ENCODE measurements at regions not wholly inside any gene's neighbourhood (a gene's known extent, or its start where the extent isn't known, plus 50 kb on each side); places are given as distances from the start of the nearest gene placed in this dataset.

DNA sequence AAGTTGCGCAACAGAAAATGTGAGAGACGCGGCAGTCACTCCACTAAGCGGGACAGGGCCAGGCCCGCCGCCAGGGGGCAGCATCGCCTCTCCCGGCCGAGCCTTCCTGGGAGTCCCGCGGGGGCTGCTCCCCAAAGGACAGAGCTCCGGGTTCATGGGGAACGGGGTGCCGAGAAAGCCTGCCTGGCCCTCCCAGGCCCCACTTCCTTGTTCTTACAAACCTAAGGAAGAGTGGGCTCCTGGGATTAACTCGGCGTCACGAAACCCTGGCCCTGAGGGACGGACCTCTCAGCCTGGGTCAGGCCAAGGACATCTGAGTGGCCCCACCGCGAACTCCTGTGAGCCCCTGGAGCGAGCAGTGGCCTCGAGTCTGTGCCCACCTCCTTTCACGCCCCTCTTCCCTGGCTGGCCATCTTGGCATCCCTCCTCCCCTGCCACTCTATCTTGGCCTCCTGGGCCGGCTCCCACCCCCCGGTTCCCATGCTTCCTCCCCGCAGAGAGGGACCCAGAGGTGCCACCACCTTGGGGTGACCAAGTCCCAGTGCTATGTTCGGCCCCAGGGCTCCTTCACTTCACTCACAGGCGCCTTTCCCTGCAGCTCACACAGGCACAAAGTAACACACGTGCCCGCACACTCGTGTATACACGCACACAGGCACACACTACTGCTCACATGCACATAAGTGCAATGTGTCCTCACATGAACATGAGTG lies 99.9 kb upstream of the FGF3 start:
- DNase-seq, result peak; percentile 45

DNA sequence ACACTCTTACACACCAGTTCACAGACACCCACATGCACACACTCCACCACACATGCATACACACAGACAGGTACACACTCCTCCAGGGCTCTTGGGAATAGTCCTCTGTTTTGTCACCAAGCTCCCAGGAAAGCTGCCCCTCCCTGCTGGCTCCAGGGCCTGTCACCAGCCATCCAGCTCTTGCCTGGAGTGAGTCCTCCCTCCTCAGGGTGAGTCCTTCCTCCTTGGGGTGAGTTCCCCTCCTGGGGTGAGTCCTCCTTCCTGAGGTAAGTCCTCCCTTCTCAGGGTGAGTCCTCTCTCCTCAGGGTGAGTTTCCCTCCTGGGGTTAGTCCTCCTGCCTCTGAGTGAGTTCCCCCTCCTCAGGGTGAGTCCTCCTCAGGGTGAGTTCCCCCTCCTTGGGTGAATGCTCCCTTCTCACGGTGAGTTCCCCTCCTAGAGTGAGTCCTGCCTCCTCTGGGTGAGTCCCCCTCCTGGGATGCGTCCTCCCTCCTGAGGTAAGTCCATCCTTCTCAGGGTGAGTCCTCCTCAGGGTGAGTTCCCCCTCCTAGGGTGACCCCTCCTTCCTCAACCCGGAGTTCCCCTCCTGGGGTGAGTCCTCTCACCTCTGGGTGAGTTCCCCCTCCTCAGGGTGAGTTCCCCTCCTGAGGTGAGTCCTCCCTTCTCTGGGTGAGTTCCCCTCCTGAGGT lies 100.6 kb upstream of the FGF3 start:
- DNase-seq, result no peak

DNA sequence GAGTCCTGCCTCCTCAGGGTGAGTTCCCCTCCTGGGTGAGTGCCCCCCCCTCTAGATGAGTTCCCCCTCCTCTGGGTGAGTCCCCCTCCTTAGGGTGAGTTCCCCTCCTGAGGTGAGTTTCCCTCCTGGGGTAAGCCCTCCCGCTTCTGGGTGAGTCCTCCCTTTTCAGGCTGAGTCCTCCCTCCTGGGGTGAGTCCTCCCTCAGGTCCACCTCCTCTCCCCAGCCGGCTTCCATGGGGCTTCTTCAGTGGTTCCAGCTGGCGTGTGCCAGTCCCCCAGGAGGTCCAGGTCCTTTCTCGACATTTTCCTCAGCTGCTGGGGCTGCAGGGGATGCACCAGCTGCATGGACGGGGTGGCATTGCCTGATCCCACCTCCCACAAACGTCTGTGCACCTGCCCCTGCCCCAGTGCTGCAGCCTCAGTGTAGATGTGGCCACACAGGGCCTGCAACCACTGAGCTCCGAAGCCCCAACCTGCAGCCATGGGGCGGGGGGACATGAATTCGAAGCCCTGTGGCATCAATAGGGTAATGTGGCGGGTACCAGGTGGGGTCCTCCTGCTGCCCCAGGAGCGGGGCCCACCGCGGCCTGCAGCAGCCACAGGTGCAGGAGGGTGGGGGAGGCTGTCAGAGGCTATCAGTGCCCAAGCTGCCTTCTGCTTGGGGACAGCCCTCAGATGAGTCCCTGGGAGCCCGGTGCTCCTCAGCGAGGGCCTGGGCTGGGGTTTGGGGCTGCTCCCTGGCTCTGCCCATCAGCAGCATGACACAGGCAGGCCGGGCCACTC lies 101.3 kb upstream of the FGF3 start:
- no peak for DNase-seq

DNA sequence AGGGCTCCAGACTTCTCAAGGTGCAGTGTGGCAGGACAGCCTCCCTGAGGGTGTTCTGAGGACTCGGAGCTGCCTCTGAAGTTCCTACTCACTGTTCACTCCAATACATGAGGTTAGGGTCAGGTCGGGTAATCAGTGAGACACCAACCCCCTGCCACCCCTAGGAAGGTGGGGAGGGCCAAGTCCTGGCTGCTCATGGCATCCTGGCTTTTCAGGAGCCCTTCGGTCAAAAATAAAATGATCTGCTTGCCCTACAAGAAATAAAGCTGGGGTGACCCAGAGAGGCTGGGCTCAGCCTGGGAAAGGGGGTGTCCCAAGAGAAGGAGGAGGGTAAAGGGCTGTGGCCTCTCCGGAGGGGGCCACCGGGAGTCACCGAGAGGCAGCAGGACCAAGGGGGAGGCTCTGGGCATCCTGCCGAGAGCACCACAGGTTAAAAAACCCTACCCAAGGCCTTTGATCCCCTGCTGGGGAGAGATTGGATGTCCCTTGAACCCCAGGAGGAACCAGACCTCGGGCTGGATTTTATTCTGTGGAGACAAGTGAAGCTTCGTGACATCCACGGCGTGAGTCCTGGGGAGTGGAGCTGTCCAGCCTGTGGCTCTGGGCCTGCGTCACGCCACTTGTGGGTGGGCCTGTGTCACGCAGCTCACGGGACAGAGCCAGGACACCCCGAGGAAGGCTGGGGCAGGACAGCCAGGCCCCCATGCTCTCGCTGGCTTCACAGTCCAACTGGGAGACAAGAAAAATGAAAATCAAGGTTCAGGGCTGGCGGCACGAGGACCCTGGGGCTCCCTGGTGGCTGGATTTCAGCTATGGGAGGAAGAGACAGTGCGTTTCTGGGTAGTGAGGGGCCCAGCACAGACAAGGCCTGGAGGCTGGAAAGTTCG lies 102.2 kb upstream of the FGF3 start:
- DNase-seq, result no peak

DNA sequence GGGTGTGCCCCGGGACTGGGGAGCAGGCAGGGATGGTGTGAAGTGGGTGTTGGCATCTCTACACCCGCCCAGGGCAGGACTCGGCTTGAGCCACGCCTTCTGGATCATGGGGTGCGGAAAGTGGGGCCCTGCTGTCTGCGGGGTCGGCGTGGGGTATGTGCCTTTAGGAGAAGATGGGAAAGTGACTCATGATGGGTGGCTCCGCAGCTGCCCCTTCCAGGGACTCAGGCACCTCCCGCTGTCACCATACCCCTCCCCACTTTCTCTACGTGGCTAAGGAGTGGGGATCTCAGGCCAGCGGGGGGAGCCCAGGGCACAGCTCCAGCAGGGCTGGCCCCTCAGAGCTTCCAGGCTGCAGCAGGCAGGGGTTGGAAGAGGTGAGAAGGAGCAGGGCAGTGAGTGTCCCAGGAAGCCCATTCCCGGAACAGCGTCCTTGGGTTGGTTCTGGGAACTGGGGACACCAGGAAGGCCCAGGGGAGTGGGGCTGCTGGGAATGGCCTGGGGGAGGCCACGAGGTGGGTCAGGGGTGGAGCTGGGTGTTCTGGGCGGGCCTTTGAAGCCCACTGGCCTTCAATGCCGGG lies 102.9 kb upstream of the FGF3 start:
- DNase-seq, result no peak

DNA sequence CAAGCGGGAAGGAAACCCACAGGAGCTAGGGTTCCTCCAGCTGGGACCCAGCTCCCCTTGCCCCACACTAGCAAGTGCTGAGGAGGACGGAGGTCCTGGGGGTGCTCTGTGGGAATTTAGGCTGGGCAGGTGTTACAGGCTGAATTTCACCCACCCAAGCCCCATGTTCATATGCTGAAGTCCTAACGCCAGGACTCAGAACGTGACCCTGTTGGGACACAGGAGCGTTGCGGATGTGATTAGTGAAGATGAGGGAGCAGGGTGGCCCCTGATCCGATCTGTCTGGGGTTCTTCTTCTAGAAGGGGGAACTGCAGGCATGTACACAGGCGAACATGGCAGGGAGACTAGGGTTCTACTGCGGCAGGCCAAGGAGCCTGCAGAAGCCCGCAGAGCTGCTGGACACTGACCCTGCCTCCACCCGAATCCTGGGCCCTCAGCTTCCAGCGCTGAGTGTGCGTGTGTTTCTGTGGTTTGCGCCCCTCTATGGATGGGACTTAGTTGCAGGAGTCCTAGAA lies 103.4 kb upstream of the FGF3 start:
- no peak for DNase-seq

DNA sequence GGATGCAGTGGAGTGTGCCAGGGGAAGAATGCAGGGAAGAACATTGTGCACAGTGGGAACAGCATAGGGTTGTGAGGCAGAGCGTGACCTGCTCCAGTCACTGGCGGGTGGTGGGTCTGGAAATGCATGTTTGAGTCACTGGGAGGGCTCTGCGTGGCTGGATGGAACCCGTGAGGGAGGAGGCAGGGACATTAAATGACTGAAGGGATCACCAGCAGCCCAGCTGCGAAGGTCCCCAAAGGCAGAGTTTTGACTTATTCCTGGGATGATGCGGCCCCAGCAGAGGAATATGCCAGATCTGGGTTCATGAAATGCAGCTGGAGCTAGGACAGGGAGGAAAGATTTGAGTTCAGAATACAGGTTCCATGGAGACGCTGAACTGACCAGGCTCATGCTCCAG lies 104.0 kb upstream of the FGF3 start:
- DNase-seq, result no peak

DNA sequence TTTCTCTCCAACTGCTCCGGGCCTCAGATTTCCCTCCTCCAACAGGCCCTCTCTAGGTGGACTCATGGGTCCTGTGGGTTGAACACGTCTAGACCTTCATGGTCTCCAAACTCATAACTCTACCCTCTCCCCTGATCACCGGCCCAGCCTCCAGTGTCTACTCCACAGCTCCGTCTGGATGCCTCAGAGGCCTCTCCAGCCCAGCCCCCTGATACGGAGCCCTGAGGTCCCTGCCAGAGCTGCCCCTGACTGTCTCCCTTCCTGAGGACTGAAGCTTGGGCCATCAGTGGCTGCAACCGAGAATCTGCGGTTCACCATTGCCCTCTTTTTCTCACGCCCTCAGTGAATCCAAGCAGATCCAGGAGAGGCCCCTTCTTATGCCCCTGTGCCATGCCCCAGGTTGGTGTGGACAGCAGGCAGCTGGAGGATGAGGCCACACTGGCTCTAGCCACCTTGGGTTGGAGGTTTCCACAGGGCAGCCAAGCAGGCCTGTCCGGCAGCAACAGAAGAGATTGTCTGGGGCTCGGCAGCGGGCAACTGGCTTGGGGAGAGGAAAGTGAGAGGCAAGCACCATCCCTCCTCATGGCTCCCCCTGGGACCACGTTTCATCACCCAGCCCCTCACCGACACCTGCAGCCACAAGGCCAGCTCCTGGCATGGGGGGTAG lies 104.6 kb upstream of the FGF3 start:
- DNase-seq, result no peak

DNA sequence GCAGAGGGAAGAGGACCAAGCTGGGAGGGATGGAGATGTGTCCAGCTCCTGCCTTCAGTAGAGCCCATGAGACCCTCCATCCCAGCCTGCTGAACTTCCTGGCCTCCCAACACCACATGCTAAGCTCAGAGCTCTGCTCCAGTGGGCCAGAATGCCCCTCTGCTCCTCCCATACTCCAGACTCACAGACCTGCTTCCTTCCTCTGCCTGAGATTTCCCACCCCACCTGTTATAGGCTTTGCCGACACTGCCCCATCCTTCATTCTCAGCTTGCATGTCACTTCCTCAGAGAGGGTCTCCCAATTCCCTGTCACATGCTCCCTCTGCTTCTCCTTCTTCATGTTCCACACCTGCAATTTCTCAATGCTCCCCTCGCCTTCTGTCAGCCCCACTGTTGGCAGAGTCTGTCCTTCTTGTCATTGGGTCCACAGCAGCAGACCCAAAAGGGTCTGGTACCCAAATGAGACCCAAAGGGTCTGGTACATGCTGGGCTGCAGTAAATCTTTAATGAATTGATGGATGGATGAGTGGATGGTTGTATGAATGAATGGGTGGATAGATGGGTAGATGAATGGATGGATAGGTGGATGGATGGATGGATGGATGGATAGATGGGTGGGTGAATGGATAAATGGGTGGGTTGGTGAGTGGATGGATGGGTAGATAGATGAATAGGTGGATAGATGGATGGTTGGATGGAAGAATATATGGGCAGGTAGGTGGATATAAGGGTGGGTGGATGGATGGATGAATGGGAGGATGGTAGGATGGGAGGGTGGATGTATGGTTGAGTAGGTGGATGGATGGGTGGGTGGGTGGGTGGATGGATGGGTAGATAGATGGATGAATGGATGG lies 105.3 kb upstream of the FGF3 start:
- no peak for DNase-seq

DNA sequence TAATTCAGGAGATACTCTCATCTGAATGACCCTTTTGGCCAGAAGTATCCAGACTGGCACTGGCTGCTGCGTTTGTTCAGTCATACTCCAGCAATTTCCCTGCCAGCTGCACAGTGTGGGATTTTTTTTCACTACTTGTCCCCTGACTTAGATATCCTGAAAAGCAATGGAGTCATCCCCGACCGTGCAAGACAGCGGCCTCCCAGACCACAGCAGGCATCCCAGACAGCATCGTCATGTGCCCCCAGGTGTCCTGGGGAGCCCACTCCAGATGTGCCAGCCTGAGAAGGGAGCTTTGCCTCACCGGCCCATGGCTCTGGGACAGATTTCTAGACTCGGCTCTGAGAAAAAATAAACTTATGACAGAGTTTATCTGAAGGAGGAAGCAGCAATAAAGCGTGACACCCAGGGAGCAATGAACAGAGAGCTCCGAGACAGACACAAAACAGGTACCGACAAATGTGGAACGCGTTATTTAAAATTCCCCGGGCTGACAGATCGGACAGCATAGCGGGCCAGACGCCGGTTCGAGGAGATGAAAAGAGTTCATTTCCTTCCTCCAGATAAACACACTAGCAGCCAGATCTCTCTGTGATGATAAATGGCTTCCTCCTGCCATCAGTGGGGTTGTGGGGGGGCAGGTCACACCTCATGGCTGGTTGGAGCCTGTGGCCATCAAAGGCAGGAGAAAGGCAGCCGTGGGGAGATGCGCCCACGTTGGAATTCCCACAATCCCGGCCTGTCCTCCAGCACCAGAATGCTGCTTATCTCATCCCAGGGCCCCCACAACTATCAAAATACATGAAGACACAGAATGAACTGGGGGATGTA lies 106.4 kb upstream of the FGF3 start:
- DNase-seq, result no peak

DNA sequence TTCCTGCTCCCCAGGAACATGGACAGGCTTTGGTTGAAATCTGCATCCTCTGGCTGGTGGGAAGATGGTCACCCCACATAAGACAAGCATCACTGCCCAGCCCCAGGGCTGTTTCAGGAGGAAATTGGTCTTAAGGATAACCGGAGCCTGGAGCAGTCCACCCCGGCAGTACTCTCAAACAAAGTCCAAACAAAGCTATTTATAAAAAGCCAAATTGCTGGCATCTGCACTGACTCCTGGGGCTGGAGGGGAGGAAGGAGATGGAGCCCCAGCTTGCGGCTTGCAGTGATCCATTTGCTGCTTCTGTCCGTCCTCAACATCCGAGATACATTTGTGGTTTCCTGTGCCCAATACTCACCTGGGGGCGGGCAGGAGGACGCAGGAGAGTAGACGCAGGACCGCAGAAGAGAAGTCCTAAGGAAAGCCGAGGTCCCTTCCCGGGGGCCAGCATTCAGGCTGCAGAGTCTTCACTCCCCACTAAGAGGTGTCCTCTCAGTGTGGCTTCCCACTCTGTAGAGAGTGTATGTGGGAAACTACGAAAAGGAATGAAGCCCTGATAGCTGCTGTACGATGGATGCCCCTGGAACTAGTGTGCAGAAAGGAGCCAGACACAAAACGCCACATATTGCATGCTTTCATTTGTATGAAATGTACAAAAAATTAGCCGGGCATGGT lies 107.3 kb upstream of the FGF3 start:
- DNase-seq, result no peak

DNA sequence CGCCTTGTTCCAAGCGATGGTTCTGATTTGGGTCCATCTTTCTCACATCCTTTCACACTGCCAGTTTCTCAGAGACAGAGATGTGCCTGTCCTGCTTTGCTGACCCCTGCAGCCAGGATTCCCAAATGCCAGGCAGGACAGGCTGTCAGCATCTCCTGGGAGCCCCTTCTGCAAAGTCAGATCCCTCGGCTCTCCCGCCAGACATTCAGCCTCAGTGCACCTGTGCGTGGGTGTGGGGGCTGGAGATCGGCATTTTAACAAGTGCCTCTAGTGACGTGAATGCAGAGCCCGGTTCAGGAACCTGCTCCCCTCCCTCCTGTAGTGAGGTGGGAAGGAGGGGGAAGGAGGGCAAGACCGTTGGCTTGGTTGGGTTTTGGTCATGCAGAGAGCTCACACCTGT lies 108.9 kb upstream of the FGF3 start:
- no peak for DNase-seq

DNA sequence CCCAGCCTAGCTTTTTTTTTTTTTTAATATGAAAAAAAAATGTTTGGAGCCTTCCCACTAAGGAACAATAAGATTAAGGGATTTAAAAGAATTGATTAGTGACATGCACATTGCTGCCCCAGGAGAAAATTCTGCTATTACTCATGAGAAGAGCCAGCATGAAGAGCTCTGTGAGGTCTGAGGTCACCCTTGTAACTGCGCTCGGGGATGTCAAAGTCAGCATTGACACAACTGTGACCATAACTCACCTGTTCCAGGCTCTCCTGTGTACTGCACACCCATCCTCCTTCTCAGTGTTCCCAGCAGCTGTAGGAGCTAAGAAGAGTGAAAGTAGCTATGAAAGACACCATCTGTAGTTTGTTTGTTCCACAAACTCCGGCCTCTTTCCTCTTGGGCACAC lies 109.8 kb upstream of the FGF3 start:
- no peak for DNase-seq

DNA sequence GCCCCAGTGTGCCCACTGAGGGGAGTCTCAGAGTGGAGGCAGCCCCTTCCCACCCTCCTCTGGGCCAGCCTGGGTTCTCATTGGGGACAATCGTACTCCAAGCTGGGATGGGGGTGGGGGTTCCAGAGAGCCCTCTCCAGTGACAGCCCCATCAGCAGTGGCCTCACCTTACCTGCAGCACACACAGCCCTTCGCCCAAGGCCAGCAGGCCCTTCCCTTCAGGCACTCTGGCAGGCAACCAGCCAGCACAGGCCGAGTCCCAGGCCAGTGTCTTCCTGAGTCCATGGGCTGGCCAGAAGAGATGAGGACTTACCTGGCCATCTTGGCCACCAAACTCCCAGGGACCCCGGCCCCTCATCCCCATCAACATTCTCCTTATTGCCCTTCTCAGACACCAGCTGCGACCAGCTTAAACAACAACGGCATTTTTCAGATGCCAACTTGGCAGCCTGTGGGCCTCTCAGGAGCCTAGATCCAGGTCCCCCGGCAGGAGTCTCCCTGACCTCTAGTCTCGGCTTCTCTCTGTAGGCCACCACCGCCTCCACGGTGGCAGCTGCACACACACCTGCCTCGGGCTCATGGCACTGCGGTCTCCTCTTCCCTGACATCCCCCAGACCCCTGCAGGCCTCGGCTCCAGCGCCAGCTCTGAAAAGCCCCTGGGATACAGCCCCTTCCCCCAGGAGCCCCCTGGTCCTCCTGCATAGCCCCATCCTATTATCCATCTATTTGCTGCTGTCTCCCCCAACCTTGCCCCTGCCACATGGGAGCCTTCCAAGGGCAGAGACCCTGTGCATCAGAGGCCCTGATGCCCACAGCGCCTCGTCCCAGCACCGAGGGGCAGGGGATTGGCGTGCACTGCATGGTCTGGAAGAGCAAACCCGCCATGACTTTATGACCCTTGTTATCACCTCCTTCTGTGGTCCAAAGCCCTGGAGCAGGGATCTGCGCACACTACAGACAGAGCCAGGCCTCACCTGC lies 111.2 kb upstream of the FGF3 start:
- DNase-seq, result no peak

DNA sequence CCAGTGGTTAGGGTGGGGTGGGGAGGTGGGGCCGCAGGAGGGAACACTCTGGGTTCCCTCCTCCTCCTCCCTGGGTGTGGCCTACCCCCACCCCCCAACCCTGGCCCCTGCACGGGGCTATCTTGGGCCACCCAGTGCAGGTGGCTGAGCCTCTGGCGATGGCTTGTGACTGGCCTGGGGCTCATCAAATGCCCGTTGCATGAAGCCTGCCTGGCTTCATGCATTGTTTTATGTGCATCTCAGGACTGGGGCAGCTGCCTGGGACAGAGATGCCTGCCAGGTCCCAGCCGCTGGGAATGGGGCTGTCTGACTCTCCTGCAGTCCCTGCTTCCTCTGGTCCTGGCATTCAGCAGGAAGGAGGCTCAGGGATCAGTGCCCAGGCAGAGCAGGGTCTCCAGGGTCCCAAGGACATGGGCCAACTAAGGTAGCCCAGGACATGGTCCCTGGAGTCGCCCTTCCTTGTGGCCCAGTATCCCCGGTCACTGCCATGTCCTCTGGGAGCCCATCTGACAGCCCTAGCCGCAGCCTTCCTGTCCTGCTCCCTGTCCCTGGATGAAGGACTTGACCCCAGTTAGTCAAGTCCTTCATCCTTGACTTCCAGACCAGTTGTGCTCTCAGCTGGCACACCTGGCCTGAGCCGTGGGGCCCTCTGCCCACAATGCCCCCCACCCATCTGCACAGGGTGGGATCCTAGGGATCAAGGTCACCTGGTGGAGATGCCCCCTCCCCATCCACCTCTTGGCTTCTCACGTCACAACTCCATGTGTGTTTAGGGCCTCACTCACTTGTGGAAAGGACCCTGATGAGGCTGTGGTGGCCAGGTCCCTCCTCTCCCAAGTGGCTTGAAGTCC lies 112.1 kb upstream of the FGF3 start:
- DNase-seq, result no peak

DNA sequence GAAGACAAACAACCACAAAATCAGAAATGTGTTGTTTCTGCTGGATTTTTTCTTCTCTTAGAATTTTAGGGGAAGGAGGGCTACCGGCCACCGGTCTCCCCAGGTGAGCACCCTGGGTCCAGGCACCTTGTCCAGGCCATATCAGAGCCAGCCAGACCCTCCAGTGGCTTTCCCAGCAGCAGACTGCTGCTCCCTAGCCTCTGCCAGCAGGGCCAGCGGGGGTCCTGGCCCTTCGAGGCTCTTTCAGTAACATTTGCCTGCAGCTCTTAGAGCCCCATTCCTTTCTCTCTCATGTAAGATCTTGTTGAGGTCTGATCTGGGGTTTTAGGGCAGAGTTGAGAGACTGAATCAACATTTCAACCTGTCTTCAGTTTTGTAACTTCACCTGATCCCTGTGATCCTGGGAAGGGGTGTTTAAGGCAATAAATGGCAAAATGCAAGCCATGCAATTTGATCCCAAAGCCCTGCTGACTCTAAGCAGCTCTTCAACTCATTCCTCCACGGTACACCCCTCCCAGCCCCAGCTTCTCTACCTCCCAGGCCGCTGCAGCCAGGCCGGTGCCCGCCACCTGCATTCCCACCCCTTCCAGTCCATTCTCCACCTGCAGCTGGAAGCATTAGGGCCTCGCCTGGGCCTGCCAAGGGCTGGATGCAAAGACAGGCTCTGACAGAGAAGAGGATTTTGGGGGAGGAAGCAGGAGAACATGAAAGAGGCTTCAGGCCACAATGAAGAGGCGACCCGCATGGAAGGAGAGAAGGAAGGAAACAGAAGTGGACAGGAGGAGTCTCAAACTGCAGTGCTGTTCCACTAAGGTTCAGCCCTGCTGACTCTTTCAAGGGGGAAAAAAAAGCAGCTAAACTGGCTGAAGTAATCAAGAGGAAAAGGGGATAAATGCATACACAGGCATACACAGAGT lies 113.0 kb upstream of the FGF3 start:
- no peak for DNase-seq
